ENCODE measurements at regions not wholly inside any gene's neighbourhood (a gene's known extent, or its start where the extent isn't known, plus 50 kb on each side); places are given as distances from the start of the nearest gene placed in this dataset.

GRCh38 chr2:22189893-22190480 lies 1066.2 kb downstream of the TDRD15 start:
- no peaks in the 10 kb centered on the region for H3K4me1 ChIP-seq (ENCODE audit: low read length)
- H3K36me3 ChIP-seq (replicated peaks; ENCODE audit: low read depth, low read length) = no peaks in the 10 kb centered on the region
- H3K27me3 ChIP-seq (ENCODE audit: low read depth, low read length) = no peaks in the 10 kb centered on the region
- no peak overlapping the region for H3K9ac ChIP-seq (ENCODE audit: low read length)
- H3K4me3 ChIP-seq (ENCODE audit: low read length) = no peak overlapping the region
- H2AFZ ChIP-seq (ENCODE audit: low read depth, low read length) = no peak overlapping the region
- no peak overlapping the region for H3K27ac ChIP-seq (ENCODE audit: low read length)
- no peak for TF ChIP-seq EZH2phosphoT487 (IDR thresholded peaks at IDR 0.05; ENCODE audit: low read depth)
- TF ChIP-seq CTCF (IDR thresholded peaks at IDR 0.05; ENCODE audit: low read depth, low read length) = no peak
- no peaks in the 10 kb centered on the region for H3K79me2 ChIP-seq (ENCODE audit: low read length)
- H3K9me3 ChIP-seq (ENCODE audit: insufficient read depth, low read length) = no peaks in the 10 kb centered on the region
- H4K20me1 ChIP-seq (ENCODE audit: insufficient read depth, low read length) = no peaks in the 10 kb centered on the region
- H3K4me2 ChIP-seq (ENCODE audit: low read length) = no peak overlapping the region

GRCh38 chr2:22194218-22194617 lies 1070.5 kb downstream of the TDRD15 start:
- Histone ChIP-seq H3K9ac (ENCODE audit: low read length) (no peak overlapping the region), H3K27me3 (ENCODE audit: low read depth, low read length) (no peaks in the 10 kb centered on the region), H3K36me3 (replicated peaks; ENCODE audit: low read depth, low read length) (no peaks in the 10 kb centered on the region), H2AFZ (ENCODE audit: low read depth, low read length) (no peak overlapping the region), H3K27ac (ENCODE audit: low read length) (no peak overlapping the region), H3K4me1 (ENCODE audit: low read length) (no peaks in the 10 kb centered on the region), H3K4me3 (ENCODE audit: low read length) (no peak overlapping the region), H3K9me3 (ENCODE audit: insufficient read depth, low read length) (no peaks in the 10 kb centered on the region), H4K20me1 (ENCODE audit: insufficient read depth, low read length) (no peaks in the 10 kb centered on the region), H3K79me2 (ENCODE audit: low read length) (no peaks in the 10 kb centered on the region), H3K4me2 (ENCODE audit: low read length) (no peak overlapping the region)
- TF ChIP-seq EZH2phosphoT487 (IDR thresholded peaks at IDR 0.05; ENCODE audit: low read depth) (no peak), CTCF (IDR thresholded peaks at IDR 0.05; ENCODE audit: low read depth, low read length) (no peak)

GRCh38 chr2:22196806-22197205 lies 1073.0 kb downstream of the TDRD15 start:
- H3K36me3 ChIP-seq (replicated peaks; ENCODE audit: low read depth, low read length) = no peaks in the 10 kb centered on the region
- H3K9me3 ChIP-seq (ENCODE audit: insufficient read depth, low read length) = no peaks in the 10 kb centered on the region
- H3K4me1 ChIP-seq (ENCODE audit: low read length) = no peaks in the 10 kb centered on the region
- no peak overlapping the region for H3K9ac ChIP-seq (ENCODE audit: low read length)
- TF ChIP-seq EZH2phosphoT487 (IDR thresholded peaks at IDR 0.05; ENCODE audit: low read depth) (no peak), CTCF (IDR thresholded peaks at IDR 0.05; ENCODE audit: low read depth, low read length) (no peak)
- H3K79me2 ChIP-seq (ENCODE audit: low read length) = no peaks in the 10 kb centered on the region
- H3K27ac ChIP-seq (ENCODE audit: low read length) = no peak overlapping the region
- no peaks in the 10 kb centered on the region for H3K27me3 ChIP-seq (ENCODE audit: low read depth, low read length)
- no peaks in the 10 kb centered on the region for H4K20me1 ChIP-seq (ENCODE audit: insufficient read depth, low read length)
- H3K4me2 ChIP-seq (ENCODE audit: low read length) = no peak overlapping the region
- H2AFZ ChIP-seq (ENCODE audit: low read depth, low read length) = no peak overlapping the region
- H3K4me3 ChIP-seq (ENCODE audit: low read length) = no peak overlapping the region

- H3K79me2 ChIP-seq (ENCODE audit: low read length) = no peaks in the 10 kb centered on the region
- no peak overlapping the region for H3K4me3 ChIP-seq (ENCODE audit: low read length)
- no peaks in the 10 kb centered on the region for H3K9me3 ChIP-seq (ENCODE audit: insufficient read depth, low read length)
- no peaks in the 10 kb centered on the region for H3K4me1 ChIP-seq (ENCODE audit: low read length)
- H3K27me3 ChIP-seq (ENCODE audit: low read depth, low read length) = no peaks in the 10 kb centered on the region
- no peak overlapping the region for H3K27ac ChIP-seq (ENCODE audit: low read length)
- H2AFZ ChIP-seq (ENCODE audit: low read depth, low read length) = no peak overlapping the region
- H3K9ac ChIP-seq (ENCODE audit: low read length) = no peak overlapping the region
- TF ChIP-seq CTCF (IDR thresholded peaks at IDR 0.05; ENCODE audit: low read depth, low read length) = no peak
- no peak for TF ChIP-seq EZH2phosphoT487 (IDR thresholded peaks at IDR 0.05; ENCODE audit: low read depth)
- no peaks in the 10 kb centered on the region for H3K36me3 ChIP-seq (replicated peaks; ENCODE audit: low read depth, low read length)
- H4K20me1 ChIP-seq (ENCODE audit: insufficient read depth, low read length) = no peaks in the 10 kb centered on the region
- H3K4me2 ChIP-seq (ENCODE audit: low read length) = no peak overlapping the region
These were observed 1074.9 kb downstream of the TDRD15 start for GRCh38 chr2:22198381-22199283.
